Stomach (tissue), 4 donors: ENCODE measurements at regions not wholly inside any gene's neighbourhood (a gene's known extent, or its start where the extent isn't known, plus 50 kb on each side); places are given as distances from the start of the nearest gene placed in this dataset.

Experiments used
- CTCF ChIP-seq, 7 experiments: fragments of 450-650 bp in 4 of 7; fragments of 200-600 bp in 3 of 7; sonication (generic) in 3 of 7; IDR thresholded peaks; one replicate each; pipeline ENCODE4 v1.5.1; 2016 to 2019; ENCODE audit warnings: antibody characterized with exemption in 7 of 7, control low read depth in 2 of 7, mild to moderate bottlenecking in 1 of 7
- POLR2A ChIP-seq, 4 donors: fragments of 450-650 bp; IDR thresholded peaks; one replicate each; pipeline ENCODE4 v1.6.1; 2016; ENCODE audit warnings: antibody characterized with exemption in 4 of 4, control low read depth in 2 of 4, mild to moderate bottlenecking in 1 of 4, moderate library complexity in 1 of 4
- POLR2AphosphoS5 ChIP-seq, 3 donors: sonication (generic); formaldehyde crosslinking; IDR thresholded peaks; one replicate each; pipeline ENCODE4 v1.6.1; 2016; ENCODE audit warnings: antibody characterized with exemption in 3 of 3

GRCh38 chr6:167581637-167582036, 245.1 kb upstream of the AFDN start:
- TF ChIP-seq CTCF (IDR thresholded peaks at IDR 0.05), result no peak
- TF ChIP-seq POLR2AphosphoS5 (IDR thresholded peaks at IDR 0.05), result no peak
- no peak for TF ChIP-seq POLR2A (IDR thresholded peaks at IDR 0.05)
